Prostate gland (tissue), 2 donors: ENCODE measurements at regions not wholly inside any gene's neighbourhood (a gene's known extent, or its start where the extent isn't known, plus 50 kb on each side); places are given as distances from the start of the nearest gene placed in this dataset.

ENCODE experiments used
- CTCF ChIP-seq, 4 experiments: fragments of 200-600 bp in 2 of 4; fragments of 450-650 bp in 2 of 4; sonication (generic) in 2 of 4; IDR thresholded peaks; 1 replicate in 3 of 4; 2 replicates in 1 of 4; pipeline ENCODE4 v1.5.1; 2016 to 2019; ENCODE audit warnings: antibody characterized with exemption in 4 of 4, mild to moderate bottlenecking in 2 of 4, moderate library complexity in 2 of 4
- POLR2A ChIP-seq: fragments of 450-650 bp; IDR thresholded peaks from one replicate; pipeline ENCODE4 v1.6.1; 2016; ENCODE audit warnings: antibody characterized with exemption, mild to moderate bottlenecking
- POLR2AphosphoS5 ChIP-seq: sonication (generic); formaldehyde crosslinking; IDR thresholded peaks from one replicate; pipeline ENCODE4 v1.6.1; 2017; ENCODE audit warnings: antibody characterized with exemption

GRCh38 chr6:150546457-150546856 lies 53.2 kb upstream of the PLEKHG1 start:
- TF ChIP-seq POLR2A (no peak), CTCF (IDR thresholded peaks at IDR 0.05) (no peak), POLR2AphosphoS5 (no peak)
